Adrenal gland (tissue), 9 donors: ENCODE measurements at regions not wholly inside any gene's neighbourhood (a gene's known extent, or its start where the extent isn't known, plus 50 kb on each side); places are given as distances from the start of the nearest gene placed in this dataset.

Source experiments
- DNase-seq, 7 donors: peaks; one replicate each; pipeline ENCODE4 v3.0.0-alpha.2; 2019 to 2020
- H3K27ac ChIP-seq, 5 donors: fragments of 200-600 bp; sonication (generic) in 4 of 5; 1 replicate in 3 of 5; 2 replicates in 2 of 5; pipeline versions ENCODE4 v1.5.1 to v1.8.0; 2016 to 2020; ENCODE audit warnings: mild to moderate bottlenecking in 1 of 5
- H3K27me3 ChIP-seq: fragments of 200-600 bp; 2 replicates; pipeline ENCODE4 v1.8.0; 2021
- H3K36me3 ChIP-seq, 2 donors: fragments of 200-600 bp; replicated peaks in 1 of 2; 1 replicate in 1 of 2; 2 replicates in 1 of 2; pipeline versions ENCODE4 v1.5.1 to v1.8.0; 2018 to 2022
- H3K4me1 ChIP-seq, 2 donors: fragments of 200-600 bp; replicated peaks in 1 of 2; 1 replicate in 1 of 2; 2 replicates in 1 of 2; pipeline versions ENCODE4 v1.5.1 to v1.8.0; 2018 to 2021
- H3K4me3 ChIP-seq, 4 donors: fragments of 200-600 bp; sonication (generic) in 3 of 4; one replicate each; pipeline ENCODE4 v1.5.1; 2016 to 2018
- H3K9me3 ChIP-seq, 3 donors: fragments of 200-600 bp; sonication (generic) in 1 of 3; replicated peaks in 1 of 3; 1 replicate in 2 of 3; 2 replicates in 1 of 3; pipeline versions ENCODE4 v1.5.1 to v1.8.0; 2016 to 2021
- POLR2A ChIP-seq, 2 donors: fragments of 450-650 bp; IDR thresholded peaks; one replicate each; pipeline ENCODE4 v1.6.1; 2017; ENCODE audit warnings: antibody characterized with exemption in 2 of 2, mild to moderate bottlenecking in 2 of 2, moderate library complexity in 1 of 2
- WGBS, 4 donors: extraction: QIAGEN DNeasy Blood & Tissue Kit in 2 of 4; methylation state at CpG; one replicate each; pipeline versions ENCODE4 v1.1.5 to v1.1.7; 2013 to 2017; 5-methylcytosine and 5-hydroxymethylcytosine counted together
- intact Hi-C, 2 donors: fragments of 100-400 bp; cut with DNase I; formaldehyde crosslinking; loops; one replicate each; pipeline versions ENCODE4 v1.14.1 to v1.15.0; 2022 to 2023
- TF ChIP-seq, protein P1 (sequence below), 6 experiments: fragments of 450-650 bp in 4 of 6; fragments of 200-600 bp in 2 of 6; sonication (generic) in 1 of 6; IDR thresholded peaks; 1 replicate in 5 of 6; 2 replicates in 1 of 6; pipeline versions ENCODE4 v1.5.1 to v1.8.0; 2016 to 2021; ENCODE audit warnings: antibody characterized with exemption in 6 of 6, mild to moderate bottlenecking in 2 of 6, moderate library complexity in 1 of 6
- donor health status: healthy with polysubstance abuse.
- donor health status: Bipolar disorder and iron deficiency.
- donor health status: DM: yes; HTN: yes; CAD: no.
- donor health status: DM: no; HTN: no; CAD: no.
- donor health status: DM: no; HTN: no; CAD: no.

DNA sequence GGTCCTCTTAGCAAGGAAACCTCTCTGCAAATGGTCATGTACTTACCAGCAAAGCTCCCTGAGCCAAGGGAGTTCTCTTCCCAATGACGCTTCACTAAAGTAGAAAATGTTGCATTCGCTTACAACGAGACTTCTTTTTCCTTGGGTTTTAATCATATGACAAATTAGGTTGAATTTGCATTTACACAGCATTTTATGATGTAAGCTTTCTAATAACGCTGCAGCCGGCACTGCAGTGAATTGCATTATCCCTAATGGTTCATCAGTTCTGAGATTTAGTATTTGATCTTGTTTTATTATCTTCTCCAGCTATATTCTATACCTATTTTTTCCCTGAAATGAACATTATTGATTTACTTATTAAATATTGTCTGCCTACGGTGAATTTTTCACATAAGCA is 339.3 kb upstream of the PFKP start:
- WGBS, 4 donors, result 81 to 89% (median 83%) methylated on average over 6 of the region's 6 CpGs
- H3K36me3 ChIP-seq, result no peaks in the 10 kb centered on the region
- no peaks in the 10 kb centered on the region for H3K4me1 ChIP-seq
- no peaks in the 10 kb centered on the region for H3K9me3 ChIP-seq
- H3K27me3 ChIP-seq, result no peaks in the 10 kb centered on the region
- no peak overlapping the region for H3K27ac ChIP-seq
- no peak for DNase-seq
- no peak for TF ChIP-seq POLR2A (IDR thresholded peaks at IDR 0.05)
- TF ChIP-seq, protein P1, sequence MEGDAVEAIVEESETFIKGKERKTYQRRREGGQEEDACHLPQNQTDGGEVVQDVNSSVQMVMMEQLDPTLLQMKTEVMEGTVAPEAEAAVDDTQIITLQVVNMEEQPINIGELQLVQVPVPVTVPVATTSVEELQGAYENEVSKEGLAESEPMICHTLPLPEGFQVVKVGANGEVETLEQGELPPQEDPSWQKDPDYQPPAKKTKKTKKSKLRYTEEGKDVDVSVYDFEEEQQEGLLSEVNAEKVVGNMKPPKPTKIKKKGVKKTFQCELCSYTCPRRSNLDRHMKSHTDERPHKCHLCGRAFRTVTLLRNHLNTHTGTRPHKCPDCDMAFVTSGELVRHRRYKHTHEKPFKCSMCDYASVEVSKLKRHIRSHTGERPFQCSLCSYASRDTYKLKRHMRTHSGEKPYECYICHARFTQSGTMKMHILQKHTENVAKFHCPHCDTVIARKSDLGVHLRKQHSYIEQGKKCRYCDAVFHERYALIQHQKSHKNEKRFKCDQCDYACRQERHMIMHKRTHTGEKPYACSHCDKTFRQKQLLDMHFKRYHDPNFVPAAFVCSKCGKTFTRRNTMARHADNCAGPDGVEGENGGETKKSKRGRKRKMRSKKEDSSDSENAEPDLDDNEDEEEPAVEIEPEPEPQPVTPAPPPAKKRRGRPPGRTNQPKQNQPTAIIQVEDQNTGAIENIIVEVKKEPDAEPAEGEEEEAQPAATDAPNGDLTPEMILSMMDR (IDR thresholded peaks at IDR 0.05), result no peak
- H3K4me3 ChIP-seq, result no peak overlapping the region
- intact Hi-C loops, result no loop called here

DNA sequence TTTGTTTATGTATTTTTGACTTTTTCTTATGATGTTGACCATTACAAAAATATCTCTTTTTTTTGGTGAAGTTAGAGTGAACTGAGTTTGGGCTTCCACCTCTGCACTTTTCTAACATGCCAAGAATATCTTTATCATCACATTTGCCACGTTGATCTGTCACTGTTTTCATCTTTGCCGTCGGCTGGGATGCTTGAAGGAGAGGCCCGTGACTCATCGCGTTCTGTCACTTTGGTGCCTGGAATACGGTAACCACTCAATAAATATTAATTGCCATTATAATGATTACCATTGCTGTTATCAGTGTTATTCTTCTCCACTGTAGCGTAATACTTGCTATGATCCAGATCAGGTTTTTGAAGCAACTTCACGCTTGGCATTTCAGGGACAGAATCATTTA is 350.8 kb upstream of the PFKP start:
- WGBS, 4 donors, result 73 to 82% (median 76%) methylated on average over 9 of the region's 9 CpGs

DNA sequence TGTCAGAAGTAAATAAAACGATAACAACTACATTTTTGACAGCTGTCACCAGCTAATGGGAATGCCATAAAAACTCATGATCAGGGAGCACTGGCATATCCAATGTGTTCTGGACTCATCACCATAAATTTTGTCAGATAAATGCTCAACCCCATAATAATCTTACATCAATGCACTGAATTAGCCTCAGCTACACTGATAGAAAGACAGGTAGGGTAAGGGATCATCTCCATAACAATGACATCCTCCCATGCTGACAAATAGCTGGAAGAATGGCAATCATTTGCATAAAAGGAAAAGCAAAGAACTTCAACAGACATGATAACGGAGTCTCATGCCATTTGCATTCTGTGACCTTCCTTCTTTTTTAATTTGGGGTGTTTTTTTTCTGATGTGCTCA is 352.8 kb upstream of the PFKP start:
- H3K4me1 ChIP-seq, result no peaks in the 10 kb centered on the region
- TF ChIP-seq POLR2A (IDR thresholded peaks at IDR 0.05), result no peak
- TF ChIP-seq, protein P1 (IDR thresholded peaks at IDR 0.05), result no peak
- H3K36me3 ChIP-seq, result no peaks in the 10 kb centered on the region
- DNase-seq, result no peak
- intact Hi-C loops, result no loop called here
- H3K9me3 ChIP-seq, result no peaks in the 10 kb centered on the region
- no peaks in the 10 kb centered on the region for H3K27me3 ChIP-seq
- WGBS, 4 donors, result 61 to 62% (median 61%) methylated on average over 2 of the region's 2 CpGs
- H3K27ac ChIP-seq, result no peak overlapping the region
- no peak overlapping the region for H3K4me3 ChIP-seq

More for the DNA sequence above, 350.8 kb upstream of the PFKP start:
- intact Hi-C loops, result no loop called here
- Histone ChIP-seq H3K4me3 (no peak overlapping the region), H3K27me3 (no peaks in the 10 kb centered on the region), H3K9me3 (no peaks in the 10 kb centered on the region), H3K27ac (no peak overlapping the region), H3K36me3 (no peaks in the 10 kb centered on the region), H3K4me1 (no peaks in the 10 kb centered on the region)
- TF ChIP-seq, protein P1 (IDR thresholded peaks at IDR 0.05), result no peak
- no peak for TF ChIP-seq POLR2A (IDR thresholded peaks at IDR 0.05)
- DNase-seq, result no peak

DNA sequence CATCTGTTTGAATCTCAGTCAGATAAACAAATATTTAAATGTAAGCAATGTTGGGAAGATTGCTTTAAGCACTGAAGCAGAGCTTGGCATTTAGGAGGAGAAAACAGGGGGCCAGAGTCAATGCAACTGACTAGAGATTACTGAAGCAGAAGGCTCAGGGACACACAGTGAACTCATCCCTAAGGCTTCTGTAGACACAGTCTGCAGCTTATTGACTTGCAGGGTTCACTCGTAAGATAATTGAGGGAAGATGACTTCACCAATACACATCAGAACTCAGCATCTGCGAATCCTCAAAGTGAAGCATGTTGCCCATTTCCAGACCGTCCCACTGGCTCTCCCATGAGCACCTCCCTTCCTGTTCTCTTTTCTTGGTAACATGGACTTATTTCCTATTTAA is 363.4 kb upstream of the PFKP start:
- no peak for TF ChIP-seq POLR2A (IDR thresholded peaks at IDR 0.05)
- TF ChIP-seq, protein P1 (IDR thresholded peaks at IDR 0.05), result no peak
- intact Hi-C loops, result no loop called here
- WGBS, 4 donors, result 68 to 72% (median 70%) methylated on average over 3 of the region's 3 CpGs
- no peak for DNase-seq
- H3K27ac ChIP-seq, result no peak overlapping the region
- H3K4me3 ChIP-seq, result no peak overlapping the region
- H3K4me1 ChIP-seq, result no peaks in the 10 kb centered on the region
- H3K27me3 ChIP-seq, result no peaks in the 10 kb centered on the region
- H3K9me3 ChIP-seq, result no peaks in the 10 kb centered on the region
- H3K36me3 ChIP-seq, result no peaks in the 10 kb centered on the region
